ENCODE measurements at regions not wholly inside any gene's neighbourhood (a gene's known extent, or its start where the extent isn't known, plus 50 kb on each side); places are given as distances from the start of the nearest gene placed in this dataset.
A peak's percentile ranks its signal among the peaks of the same experiment; 100 is the strongest.

- Mint-ChIP-seq H3K9me3 (ENCODE audit: low read depth) (peaks cover 5% of the 10 kb centered on the region), H3K4me3 (no peak overlapping the region), H3K4me1 (ENCODE audit: low read depth) (no peaks in the 10 kb centered on the region), H3K27ac (peak overlapping the region; percentile 4), H3K36me3 (peaks cover 4% of the 10 kb centered on the region), H3K27me3 (peaks cover 2% of the 10 kb centered on the region)
Measured at GRCh38 chr16:17591655-17592405, 121.1 kb upstream of the XYLT1 start.

DNA sequence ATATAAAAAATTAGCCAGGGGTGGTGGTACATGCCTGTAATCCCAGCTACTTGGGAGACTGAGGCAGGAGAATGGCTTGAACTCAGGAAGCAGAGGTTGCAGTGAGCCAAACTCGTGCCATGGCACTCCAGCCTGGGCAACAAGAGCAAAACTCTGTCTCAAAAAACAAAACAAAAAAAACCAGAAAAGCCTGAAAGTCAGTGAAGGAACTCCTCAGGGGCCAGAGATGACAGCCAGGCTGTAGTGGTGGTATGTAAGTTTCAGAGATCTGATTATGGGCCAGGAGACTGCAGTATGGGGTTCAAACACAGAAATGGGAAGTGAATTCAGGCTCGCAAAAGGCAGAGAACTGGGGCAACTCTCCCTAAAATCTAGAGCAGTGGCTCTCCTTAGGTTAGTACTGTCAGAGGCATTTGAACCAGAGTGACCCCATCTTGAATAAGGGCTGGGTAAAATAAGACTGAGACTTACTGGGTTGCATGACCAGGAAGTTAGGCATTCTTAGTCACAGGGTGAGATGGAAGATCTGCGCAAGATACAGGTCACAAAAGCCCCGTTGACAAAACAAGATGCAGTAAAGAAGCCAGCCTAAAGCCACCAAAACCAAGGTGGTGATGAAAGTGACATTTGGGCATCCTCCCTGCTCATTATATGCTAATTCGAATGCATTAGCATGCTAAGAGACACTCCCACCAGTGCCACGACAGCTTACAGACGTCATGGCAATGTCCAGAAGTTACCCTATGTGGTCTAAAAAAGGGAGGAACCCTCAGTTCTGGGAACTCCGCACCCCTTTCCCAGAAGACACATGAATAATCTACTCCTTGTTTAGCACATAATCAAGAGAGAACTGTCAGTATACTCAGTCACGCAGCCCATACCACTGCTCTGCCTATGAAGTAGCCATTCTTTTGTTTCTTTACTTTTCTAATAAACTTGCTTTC is 120.2 kb upstream of the XYLT1 start:
- Mint-ChIP-seq H3K4me1 (ENCODE audit: low read depth) (no peaks in the 10 kb centered on the region), H3K36me3 (peaks cover 4% of the 10 kb centered on the region), H3K9me3 (ENCODE audit: low read depth) (peaks cover 5% of the 10 kb centered on the region), H3K4me3 (no peak overlapping the region), H3K27ac (peak overlapping the region; percentile 4), H3K27me3 (peaks cover 2% of the 10 kb centered on the region)

DNA sequence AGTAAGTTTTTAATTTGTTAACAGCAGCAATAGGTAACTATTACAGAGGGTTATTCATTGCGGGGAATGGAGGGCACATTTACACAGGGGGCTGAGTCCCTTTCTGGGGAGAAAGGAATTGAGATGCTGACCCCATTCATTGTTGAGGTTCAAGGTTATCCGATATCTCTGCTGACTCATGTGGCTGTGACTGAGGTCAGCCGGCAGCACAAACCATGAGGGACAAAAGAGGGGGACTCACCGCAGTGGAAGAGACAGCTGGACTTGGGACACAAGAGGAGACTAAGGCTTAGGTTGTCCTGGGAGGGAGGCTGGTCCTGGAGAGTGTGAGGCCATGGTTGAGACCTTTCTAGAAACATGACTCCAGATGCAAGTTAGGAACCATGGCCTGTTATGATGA is 119.1 kb upstream of the XYLT1 start:
- no peaks in the 10 kb centered on the region for H3K4me1 Mint-ChIP-seq (ENCODE audit: low read depth)
- H3K9me3 Mint-ChIP-seq (ENCODE audit: low read depth): peaks cover 10% of the 10 kb centered on the region
- H3K27ac Mint-ChIP-seq: no peak overlapping the region
- H3K27me3 Mint-ChIP-seq: peaks cover 2% of the 10 kb centered on the region
- H3K4me3 Mint-ChIP-seq: no peak overlapping the region
- peaks cover 4% of the 10 kb centered on the region for H3K36me3 Mint-ChIP-seq

GRCh38 chr16:17585449-17586074 is 114.8 kb upstream of the XYLT1 start:
- Mint-ChIP-seq H3K36me3 (peaks cover 4% of the 10 kb centered on the region), H3K4me1 (ENCODE audit: low read depth) (no peaks in the 10 kb centered on the region), H3K27ac (no peak overlapping the region), H3K9me3 (ENCODE audit: low read depth) (peaks cover 10% of the 10 kb centered on the region), H3K27me3 (peaks cover 2% of the 10 kb centered on the region), H3K4me3 (no peak overlapping the region)

DNA sequence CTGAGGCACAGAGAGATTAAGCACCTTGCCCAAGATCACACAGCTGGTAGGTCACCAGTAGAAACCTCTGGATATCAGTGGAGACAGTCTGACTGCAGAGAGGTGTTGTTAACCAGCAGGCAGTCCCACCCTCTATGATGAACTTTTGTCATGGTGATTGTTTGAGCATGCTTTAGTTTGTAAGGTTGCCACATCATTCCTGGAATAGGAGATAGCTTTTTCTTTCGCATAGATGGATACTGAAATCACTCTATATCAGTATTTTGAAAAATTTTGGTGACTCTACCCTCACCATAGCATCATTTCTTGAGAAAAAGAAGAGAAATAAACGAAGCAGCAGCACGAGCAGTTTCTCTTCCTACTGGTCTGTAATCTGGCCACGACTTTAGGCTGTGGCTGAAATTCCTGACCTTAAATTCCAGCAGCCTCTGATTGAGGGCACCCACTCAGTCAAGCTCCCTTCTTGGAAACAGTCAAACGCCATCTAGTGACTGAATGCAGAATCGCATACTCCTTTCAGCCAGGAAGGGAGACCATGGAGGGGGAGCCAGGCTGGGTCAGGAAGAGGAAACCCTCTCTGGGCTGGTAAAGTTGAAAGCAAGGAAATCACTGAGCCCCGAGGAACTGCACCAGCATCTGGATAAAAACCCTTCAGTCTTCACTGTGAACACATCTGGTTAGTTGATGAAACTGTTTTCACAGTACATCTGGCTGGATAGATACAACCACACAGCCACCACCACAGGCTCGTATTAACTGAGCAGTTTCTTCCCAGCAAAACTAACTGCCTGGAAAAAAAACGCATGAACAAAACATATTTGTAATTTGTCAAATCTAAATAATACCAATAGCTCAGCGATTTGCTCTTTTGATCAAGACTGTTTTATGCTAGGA is 108.5 kb upstream of the XYLT1 start:
- Mint-ChIP-seq H3K27me3 (no peaks in the 10 kb centered on the region), H3K4me1 (ENCODE audit: low read depth) (no peaks in the 10 kb centered on the region), H3K27ac (no peak overlapping the region), H3K4me3 (no peak overlapping the region), H3K36me3 (no peaks in the 10 kb centered on the region), H3K9me3 (ENCODE audit: low read depth) (no peaks in the 10 kb centered on the region)

GRCh38 chr16:17574256-17574655 is 103.5 kb upstream of the XYLT1 start:
- no peaks in the 10 kb centered on the region for H3K4me1 Mint-ChIP-seq (ENCODE audit: low read depth)
- no peak overlapping the region for H3K4me3 Mint-ChIP-seq
- peaks cover 2% of the 10 kb centered on the region for H3K27me3 Mint-ChIP-seq
- no peaks in the 10 kb centered on the region for H3K36me3 Mint-ChIP-seq
- H3K27ac Mint-ChIP-seq: no peak overlapping the region
- H3K9me3 Mint-ChIP-seq (ENCODE audit: low read depth): no peaks in the 10 kb centered on the region

- no peaks in the 10 kb centered on the region for H3K9me3 Mint-ChIP-seq (ENCODE audit: low read depth)
- H3K36me3 Mint-ChIP-seq: no peaks in the 10 kb centered on the region
- H3K4me1 Mint-ChIP-seq (ENCODE audit: low read depth): no peaks in the 10 kb centered on the region
- no peak overlapping the region for H3K27ac Mint-ChIP-seq
- H3K27me3 Mint-ChIP-seq: peaks cover 2% of the 10 kb centered on the region
- no peak overlapping the region for H3K4me3 Mint-ChIP-seq
Measured at GRCh38 chr16:17572145-17572544, 101.4 kb upstream of the XYLT1 start.

DNA sequence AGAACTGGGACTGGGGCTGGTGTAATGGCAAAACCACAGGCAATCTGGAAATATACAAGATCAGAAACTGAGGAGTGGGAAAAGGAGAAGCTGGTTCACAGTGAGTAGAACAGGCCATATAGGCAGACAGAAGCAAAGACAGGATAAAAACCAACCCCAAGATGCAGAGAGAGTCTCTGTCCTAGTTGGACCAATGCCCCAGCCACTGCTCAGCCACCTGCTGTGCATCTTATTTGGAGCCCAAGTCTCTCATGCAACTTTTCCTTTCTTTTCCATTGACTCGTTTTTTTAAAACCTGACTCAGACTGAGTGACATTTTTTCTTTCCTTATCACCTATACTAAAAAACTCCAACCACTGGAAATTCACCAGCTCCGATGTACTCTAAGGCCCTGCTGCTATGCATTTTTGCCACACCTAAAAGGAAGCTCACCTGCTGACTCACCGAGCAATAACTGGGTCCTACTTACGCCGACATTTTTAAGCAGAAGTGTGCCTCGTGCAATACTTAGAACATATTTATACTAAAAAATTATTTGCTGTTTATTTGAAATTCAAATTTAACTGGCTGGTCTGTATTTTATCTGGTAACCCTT is 100.8 kb upstream of the XYLT1 start:
- H3K27ac Mint-ChIP-seq: no peak overlapping the region
- H3K27me3 Mint-ChIP-seq: peaks cover 2% of the 10 kb centered on the region
- no peaks in the 10 kb centered on the region for H3K9me3 Mint-ChIP-seq (ENCODE audit: low read depth)
- H3K4me1 Mint-ChIP-seq (ENCODE audit: low read depth): no peaks in the 10 kb centered on the region
- H3K36me3 Mint-ChIP-seq: no peaks in the 10 kb centered on the region
- H3K4me3 Mint-ChIP-seq: no peak overlapping the region

- H3K9me3 Mint-ChIP-seq (ENCODE audit: low read depth): no peaks in the 10 kb centered on the region
- H3K4me3 Mint-ChIP-seq: no peak overlapping the region
- H3K27me3 Mint-ChIP-seq: peaks cover 2% of the 10 kb centered on the region
- H3K4me1 Mint-ChIP-seq (ENCODE audit: low read depth): no peaks in the 10 kb centered on the region
- H3K27ac Mint-ChIP-seq: no peak overlapping the region
- H3K36me3 Mint-ChIP-seq: no peaks in the 10 kb centered on the region
Measured at GRCh38 chr16:17568239-17568638, 97.5 kb upstream of the XYLT1 start.

- no peak overlapping the region for H3K4me3 Mint-ChIP-seq
- H3K4me1 Mint-ChIP-seq (ENCODE audit: low read depth): no peaks in the 10 kb centered on the region
- H3K9me3 Mint-ChIP-seq (ENCODE audit: low read depth): no peaks in the 10 kb centered on the region
- H3K27me3 Mint-ChIP-seq: peaks cover 5% of the 10 kb centered on the region
- no peak overlapping the region for H3K27ac Mint-ChIP-seq
- no peaks in the 10 kb centered on the region for H3K36me3 Mint-ChIP-seq
Measured at GRCh38 chr16:17567455-17567854, 96.7 kb upstream of the XYLT1 start.

GRCh38 chr16:17566656-17567450 is 96.1 kb upstream of the XYLT1 start:
- H3K27me3 Mint-ChIP-seq: peaks cover 5% of the 10 kb centered on the region
- no peak overlapping the region for H3K4me3 Mint-ChIP-seq
- no peak overlapping the region for H3K27ac Mint-ChIP-seq
- H3K9me3 Mint-ChIP-seq (ENCODE audit: low read depth): no peaks in the 10 kb centered on the region
- H3K36me3 Mint-ChIP-seq: no peaks in the 10 kb centered on the region
- no peaks in the 10 kb centered on the region for H3K4me1 Mint-ChIP-seq (ENCODE audit: low read depth)

DNA sequence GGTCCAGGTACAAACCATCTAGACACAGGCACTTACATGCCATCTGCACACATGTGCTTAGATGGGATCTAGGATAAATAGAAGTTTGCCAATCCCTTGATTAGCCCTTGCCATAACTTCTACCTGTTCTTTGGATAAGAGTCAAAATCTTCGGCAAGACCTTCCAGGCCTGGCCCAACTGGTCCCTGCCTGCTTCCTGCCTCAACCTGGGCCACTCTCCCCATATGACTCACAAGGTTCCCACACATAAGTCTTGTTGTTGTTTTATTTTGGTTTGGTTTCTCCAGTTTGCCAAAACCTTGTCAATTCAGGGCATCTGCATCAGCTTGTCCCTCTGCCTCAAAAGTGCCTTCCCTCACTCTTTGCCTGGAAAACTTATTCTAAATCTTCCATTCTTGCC is 95.3 kb upstream of the XYLT1 start:
- H3K9me3 Mint-ChIP-seq (ENCODE audit: low read depth): no peaks in the 10 kb centered on the region
- peaks cover 3% of the 10 kb centered on the region for H3K27me3 Mint-ChIP-seq
- no peaks in the 10 kb centered on the region for H3K36me3 Mint-ChIP-seq
- no peak overlapping the region for H3K27ac Mint-ChIP-seq
- no peak overlapping the region for H3K4me3 Mint-ChIP-seq
- no peaks in the 10 kb centered on the region for H3K4me1 Mint-ChIP-seq (ENCODE audit: low read depth)

- Mint-ChIP-seq H3K4me1 (ENCODE audit: low read depth) (no peaks in the 10 kb centered on the region), H3K36me3 (no peaks in the 10 kb centered on the region), H3K9me3 (ENCODE audit: low read depth) (no peaks in the 10 kb centered on the region), H3K27ac (no peak overlapping the region), H3K4me3 (no peak overlapping the region), H3K27me3 (peaks cover 3% of the 10 kb centered on the region)
Measured at GRCh38 chr16:17565605-17566004, 94.8 kb upstream of the XYLT1 start.

Measured in activated naive CD8-positive, alpha-beta T cell (primary cell).